NOMO-1 treated with DMSO at 0.1 percent for 48 hours (cell line): ENCODE measurements at regions not wholly inside any gene's neighbourhood (a gene's known extent, or its start where the extent isn't known, plus 50 kb on each side); places are given as distances from the start of the nearest gene placed in this dataset.

Source experiments
- DNase-seq: peaks from one replicate; lab custom pipeline; 2025; ENCODE audit not compliant: unreplicated experiment; lab: John Stamatoyannopoulos, UW

- DNase-seq, result no peak
Measured at GRCh38 chr22:47297261-47298016, 535.0 kb downstream of the TBC1D22A start.

DNA sequence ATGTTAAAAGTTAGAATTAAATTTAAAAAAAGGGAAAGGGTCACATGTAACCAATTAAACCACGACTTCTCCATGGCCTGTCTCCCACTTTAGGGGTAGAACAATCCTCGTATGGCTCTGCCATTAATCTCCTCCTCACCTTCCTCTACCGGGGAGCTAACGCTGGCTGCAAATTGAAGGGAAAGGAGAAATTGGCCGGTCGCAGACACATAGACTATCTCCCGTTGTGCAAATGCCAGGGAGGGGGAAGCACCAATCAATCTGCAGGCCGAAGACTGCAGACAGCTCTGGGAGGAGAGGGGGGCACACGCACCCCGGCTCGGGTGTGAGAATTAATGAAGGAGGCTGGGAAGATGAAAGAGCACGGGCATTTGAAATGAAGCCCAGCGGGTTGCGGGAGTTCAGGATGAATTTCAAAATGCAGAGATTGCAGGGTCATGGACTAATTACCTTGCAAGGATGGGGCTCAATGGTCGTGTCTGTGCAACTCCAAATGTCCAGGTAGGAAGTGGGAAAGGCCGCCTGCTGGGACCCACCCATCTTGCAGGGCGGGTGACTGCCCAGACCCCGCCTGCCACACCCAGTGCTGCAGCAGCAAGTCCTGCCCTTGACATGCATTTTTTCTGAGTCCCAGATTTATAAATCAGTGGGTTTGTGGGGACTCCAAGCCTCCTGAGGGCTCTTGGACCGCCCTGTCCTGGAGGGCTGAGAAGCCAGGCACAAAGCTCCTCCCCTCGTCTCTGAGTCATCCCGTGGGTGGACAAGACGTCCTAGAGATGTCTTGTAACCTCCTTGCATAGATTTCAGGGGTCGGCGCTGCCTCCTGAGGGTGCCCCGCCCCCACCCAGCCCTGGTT is 534.2 kb downstream of the TBC1D22A start:
- no peak for DNase-seq

DNA sequence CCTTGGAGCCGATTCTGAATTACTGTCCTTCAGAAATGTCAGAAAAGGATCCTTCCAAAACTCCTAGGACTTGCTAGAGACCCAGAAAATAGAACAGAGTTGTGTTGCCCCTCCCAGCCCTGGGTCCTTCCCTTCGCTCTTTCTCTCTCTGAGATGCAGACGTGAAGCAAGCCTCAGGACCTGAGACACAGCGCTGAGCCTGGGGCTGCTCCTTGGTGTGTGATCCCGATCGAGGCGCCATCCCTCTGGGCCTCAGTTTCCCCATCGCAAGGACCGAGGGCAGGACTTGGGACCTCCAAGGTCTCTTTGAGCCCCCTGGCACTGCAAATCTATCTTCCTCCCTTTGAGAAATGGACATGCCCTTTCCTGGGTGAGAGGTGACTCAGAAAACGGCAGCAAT is 533.5 kb downstream of the TBC1D22A start:
- no peak for DNase-seq

DNA sequence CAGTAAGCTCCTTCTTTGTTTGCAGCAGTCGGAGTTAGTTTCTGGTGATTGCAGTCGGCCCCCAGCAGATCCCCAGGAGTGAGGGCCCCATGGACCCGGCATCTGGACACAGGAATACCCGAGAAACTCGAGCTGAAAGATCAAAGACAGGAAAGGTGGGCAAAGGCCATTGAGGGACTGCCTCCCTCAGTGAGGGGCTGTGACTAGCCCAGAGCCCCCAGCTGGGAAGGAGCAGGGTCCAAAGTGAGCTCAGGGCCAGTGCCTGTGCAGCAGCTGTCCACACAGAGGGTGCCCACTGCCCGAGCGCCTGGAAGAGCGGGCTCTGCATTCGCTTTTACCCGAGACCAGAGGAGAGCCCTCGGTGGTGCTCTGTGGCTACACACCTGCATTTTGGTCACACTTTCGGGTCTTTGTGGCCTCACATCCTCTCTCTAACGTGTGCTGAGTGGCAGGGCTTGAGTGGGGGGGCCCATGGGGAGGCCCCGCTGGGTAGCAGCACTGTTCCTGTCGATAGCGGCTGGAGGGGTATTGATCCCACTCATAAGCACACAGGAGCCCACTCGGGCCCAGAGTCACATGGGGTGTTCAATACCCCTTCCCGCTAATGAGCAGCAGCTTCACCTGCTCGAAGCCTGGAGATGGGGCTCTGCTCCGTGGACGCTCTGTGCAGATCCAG is 532.9 kb downstream of the TBC1D22A start:
- DNase-seq, result no peak

GRCh38 chr22:47294576-47294975 is 532.1 kb downstream of the TBC1D22A start:
- no peak for DNase-seq

DNA sequence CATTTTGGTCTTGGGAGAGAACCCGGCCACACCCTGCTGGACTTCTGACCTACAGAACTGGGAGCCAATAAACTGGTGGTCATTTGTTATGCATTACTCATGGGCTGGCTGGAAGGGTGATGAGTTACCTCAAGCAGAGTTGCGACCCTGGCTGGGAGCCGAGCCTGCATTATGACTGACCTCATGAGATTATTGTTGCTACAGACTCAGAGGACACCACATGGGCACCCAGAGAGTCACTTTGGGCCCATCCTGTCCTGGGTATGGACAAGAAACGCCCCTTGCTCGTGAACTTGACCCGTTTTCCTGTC is 531.7 kb downstream of the TBC1D22A start:
- DNase-seq, result no peak

GRCh38 chr22:47293368-47294221 is 531.1 kb downstream of the TBC1D22A start:
- no peak for DNase-seq

DNA sequence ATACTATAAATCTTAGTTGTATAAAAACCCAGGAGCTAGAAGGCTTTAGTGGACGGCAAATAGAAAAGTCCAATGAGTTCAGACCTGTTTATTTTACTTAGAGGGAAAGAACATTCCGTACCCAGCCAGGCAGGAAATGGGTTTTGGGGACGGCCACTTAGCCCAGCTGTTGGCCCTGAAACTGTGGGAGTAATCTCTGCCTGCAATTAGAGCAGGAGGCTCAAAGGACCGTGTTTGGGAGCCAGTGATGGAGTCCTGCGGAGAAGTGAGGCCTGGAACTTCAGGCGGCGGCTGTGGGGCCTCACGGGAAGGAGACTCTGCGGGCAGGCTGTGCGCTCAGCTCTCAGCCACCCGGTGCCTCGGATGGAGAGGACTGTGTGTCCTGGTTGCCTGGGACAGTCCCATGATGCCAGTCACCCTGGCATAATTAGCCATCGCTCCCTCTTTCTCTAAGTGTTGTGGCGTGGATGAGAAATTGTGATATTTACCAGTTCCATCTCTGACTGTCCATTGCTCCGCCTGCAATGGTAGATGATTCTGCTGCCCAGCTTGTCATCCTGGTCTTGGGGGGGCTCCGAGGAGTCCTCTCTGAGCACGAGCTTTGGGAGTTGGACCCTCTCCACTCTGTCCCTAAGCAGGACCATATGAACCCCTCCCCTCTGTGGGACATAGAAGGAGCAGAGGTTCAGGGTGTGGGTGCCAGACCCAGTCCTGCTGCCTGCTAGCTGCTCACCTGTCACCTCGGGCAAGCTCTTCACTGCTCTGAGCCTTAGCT is 530.3 kb downstream of the TBC1D22A start:
- DNase-seq, result no peak

GRCh38 chr22:47291565-47292495 is 529.4 kb downstream of the TBC1D22A start:
- DNase-seq, result no peak

DNA sequence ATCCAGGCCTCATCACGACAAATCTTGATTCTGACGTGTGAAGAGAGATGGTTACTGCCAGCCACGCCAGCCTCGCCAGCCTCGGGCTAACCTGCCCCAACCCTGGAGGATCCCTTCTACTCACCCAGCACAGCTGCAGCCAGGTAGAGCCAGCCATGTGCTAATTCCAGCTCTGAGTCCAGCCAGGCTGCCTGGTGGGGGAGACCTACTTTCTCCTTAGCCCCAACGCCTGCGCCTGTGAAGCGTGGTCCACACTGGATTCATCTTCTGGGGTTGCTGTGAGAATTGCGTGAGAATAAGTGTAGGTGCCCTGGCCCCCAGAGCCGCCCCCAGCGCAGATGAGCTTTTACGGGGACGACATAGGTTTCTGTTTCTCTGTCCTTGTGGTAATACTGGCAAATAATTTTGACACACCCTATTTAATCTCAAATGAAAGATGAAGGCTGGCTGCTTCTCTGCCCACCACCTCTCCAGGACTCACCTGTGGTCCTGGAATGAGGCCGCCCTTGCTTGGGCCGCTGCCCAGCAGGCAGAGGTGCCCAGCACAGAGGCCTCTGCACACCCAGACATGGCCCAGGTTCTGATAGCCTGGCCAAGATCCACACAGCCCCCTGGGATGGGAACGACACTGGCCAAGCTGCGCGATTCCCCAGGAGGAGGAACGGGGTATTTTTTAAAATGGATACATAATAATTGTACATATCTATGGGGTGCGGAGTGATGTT is 528.4 kb downstream of the TBC1D22A start:
- DNase-seq, result no peak

DNA sequence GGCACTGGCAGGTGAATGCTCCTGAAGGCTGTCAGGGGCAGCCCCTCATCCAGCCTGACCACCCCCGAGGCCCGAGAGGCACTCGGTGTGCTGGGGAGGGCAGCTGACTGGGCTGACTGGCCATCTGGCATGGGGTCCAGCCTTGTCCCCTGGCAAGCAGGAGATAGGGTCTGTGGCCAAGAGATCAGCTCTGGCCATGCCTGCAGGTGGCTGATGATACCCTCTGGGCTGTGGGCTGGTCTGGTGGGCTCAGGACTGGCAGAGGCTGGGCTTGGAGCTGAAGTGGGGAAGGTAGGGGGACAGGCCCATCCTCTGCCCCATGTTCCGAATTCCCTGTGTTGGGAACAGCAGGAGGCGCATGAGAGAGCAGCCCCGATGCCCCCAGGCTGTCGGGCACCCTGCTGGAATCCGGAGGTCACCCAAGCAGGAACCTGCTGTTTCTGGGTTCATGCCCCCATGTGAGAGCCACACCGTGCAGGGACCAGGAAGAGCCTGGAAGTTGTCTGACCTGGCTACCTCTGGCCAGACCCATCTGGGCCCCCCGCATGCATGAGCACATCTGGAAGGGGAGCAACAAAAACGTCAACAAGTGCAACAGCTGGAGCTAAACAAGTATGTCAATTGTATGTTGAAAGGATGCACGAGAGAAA is 527.0 kb downstream of the TBC1D22A start:
- no peak for DNase-seq

- DNase-seq, result no peak
Measured at GRCh38 chr22:47288680-47289079, 526.2 kb downstream of the TBC1D22A start.

DNA sequence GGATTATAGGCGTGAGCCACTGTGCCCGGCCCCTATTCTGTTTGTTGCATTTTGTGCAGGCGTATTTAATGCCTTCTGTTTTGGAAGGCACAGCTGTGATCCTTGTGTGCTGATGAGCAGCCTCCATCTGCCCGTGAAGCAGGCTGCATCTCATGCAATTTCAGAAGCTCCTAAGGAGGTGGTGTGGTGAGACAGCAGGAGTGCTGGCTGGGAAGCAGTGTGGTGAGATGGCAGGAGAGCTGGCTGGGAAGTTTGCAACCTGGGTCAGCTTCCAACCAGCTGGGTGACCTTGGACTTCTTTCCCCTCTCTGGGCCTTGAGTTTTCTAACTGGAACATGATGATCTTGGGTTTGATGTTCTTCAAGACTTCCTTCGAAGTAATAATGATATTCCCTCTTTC is 525.1 kb downstream of the TBC1D22A start:
- DNase-seq, result no peak

- DNase-seq, result no peak
Measured at GRCh38 chr22:47286590-47286989, 524.1 kb downstream of the TBC1D22A start.

GRCh38 chr22:47285981-47286380 is 523.5 kb downstream of the TBC1D22A start:
- DNase-seq, result no peak

- DNase-seq, result no peak
Measured at GRCh38 chr22:47284822-47285221, 522.4 kb downstream of the TBC1D22A start.

DNA sequence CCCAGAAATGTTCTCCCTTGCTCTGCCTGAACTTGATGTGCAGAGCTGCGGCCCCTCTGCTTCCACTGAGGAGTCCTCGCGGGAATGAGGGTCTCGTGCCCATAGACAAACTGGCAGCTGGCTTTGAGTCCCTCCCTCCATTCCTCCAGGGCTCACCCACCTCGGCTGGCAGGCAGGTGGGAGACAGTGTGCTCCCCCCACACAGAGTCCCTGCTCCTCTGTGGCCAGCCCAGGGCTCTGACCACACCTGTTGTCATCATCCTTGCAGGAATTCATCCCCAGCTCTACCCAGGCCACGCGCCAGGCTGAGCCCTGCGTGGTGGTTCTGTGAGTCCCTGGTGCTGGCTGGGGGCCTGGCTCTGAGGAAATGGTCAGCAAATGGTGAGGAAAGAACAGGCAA is 521.9 kb downstream of the TBC1D22A start:
- no peak for DNase-seq
